GM12875 (cell line): ENCODE measurements at regions not wholly inside any gene's neighbourhood (a gene's known extent, or its start where the extent isn't known, plus 50 kb on each side); places are given as distances from the start of the nearest gene placed in this dataset.

ENCODE experiments used
- H3K4me3 ChIP-seq: one replicate; pipeline ENCODE4 v1.5.1; 2011; ENCODE audit warnings: low read depth, low read length, control low read depth
- TF ChIP-seq, protein P1 (sequence below): IDR thresholded peaks from 2 replicates; pipeline ENCODE4 v1.5.1; 2011; ENCODE audit warnings: low read depth, mild to moderate bottlenecking, control low read depth, inconsistent platforms, low read length, moderate library complexity, borderline replicate concordance; ENCODE audit not compliant: insufficient read depth

DNA sequence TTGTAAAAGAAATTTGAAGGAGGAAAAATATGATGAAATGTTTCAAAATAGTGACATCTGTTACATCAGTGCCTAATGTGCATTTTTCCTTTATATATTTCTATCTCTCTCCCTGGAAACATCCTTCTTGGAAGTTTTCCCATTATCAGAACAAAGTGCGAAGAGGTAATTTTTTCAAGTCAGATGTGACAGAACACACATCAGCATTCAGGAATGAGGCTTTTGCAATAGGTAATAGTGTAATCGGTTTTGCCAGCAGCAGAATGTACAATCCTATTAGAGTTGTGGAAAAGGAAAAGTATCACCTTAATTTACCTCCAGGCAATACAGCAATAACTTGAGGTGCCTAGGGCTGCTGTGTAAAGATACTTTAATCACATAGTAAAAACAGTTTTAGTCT is 275.8 kb downstream of the FAT3 start:
- TF ChIP-seq, protein P1, sequence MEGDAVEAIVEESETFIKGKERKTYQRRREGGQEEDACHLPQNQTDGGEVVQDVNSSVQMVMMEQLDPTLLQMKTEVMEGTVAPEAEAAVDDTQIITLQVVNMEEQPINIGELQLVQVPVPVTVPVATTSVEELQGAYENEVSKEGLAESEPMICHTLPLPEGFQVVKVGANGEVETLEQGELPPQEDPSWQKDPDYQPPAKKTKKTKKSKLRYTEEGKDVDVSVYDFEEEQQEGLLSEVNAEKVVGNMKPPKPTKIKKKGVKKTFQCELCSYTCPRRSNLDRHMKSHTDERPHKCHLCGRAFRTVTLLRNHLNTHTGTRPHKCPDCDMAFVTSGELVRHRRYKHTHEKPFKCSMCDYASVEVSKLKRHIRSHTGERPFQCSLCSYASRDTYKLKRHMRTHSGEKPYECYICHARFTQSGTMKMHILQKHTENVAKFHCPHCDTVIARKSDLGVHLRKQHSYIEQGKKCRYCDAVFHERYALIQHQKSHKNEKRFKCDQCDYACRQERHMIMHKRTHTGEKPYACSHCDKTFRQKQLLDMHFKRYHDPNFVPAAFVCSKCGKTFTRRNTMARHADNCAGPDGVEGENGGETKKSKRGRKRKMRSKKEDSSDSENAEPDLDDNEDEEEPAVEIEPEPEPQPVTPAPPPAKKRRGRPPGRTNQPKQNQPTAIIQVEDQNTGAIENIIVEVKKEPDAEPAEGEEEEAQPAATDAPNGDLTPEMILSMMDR, result no peak
- no peak overlapping the region for H3K4me3 ChIP-seq

- TF ChIP-seq, protein P1, result no peak
- no peak overlapping the region for H3K4me3 ChIP-seq
Measured at GRCh38 chr11:92501066-92501739, 276.6 kb downstream of the FAT3 start.

DNA sequence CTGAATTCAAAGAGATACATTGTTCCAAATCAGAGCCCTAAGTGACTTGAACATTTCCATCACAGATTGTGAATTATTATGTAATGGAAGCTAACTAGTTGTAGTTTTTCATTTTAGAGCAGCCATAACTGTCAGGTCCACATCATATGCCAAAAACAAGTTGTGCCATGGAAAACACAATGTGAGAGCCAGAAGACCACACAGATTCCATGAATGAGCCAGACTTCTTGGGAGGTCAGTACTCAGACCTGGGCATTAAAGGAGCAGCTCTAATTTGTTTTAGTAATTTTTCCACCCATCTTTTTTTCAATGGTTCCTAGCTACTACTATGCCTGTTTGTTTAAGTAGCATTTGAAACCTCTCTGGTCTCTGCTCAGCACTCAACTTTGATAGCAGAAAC is 279.4 kb downstream of the FAT3 start:
- H3K4me3 ChIP-seq, result no peak overlapping the region
- TF ChIP-seq, protein P1, result no peak

DNA sequence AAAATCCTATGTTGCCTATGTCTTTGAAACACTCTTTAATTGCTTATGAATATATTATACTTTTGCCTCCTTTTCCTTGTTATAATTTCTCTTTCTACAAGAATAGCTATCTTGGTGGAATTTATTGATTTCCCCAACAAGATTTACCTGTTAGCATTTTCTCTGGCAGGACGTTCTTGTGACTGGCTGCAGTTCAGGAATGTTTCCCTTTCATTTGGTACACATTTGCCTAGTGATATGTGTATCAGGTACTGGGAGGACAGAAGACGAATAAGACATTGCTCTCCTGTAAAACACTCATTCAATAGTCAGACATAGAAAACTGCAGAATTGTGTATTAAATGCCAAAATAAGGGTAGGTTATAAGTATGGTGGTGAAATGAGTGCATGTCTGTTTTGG is 279.9 kb downstream of the FAT3 start:
- no peak overlapping the region for H3K4me3 ChIP-seq
- TF ChIP-seq, protein P1, result no peak

GRCh38 chr11:92505689-92506088 is 281.1 kb downstream of the FAT3 start:
- H3K4me3 ChIP-seq, result no peak overlapping the region
- TF ChIP-seq, protein P1, result no peak

- TF ChIP-seq, protein P1, result no peak
Measured at GRCh38 chr11:92506809-92507336, 282.3 kb downstream of the FAT3 start.

GRCh38 chr11:92510591-92510990 is 286.0 kb downstream of the FAT3 start:
- H3K4me3 ChIP-seq, result no peak overlapping the region
- TF ChIP-seq, protein P1, result no peak

More at GRCh38 chr11:92506809-92507336, 282.3 kb downstream of the FAT3 start:
- H3K4me3 ChIP-seq, result no peak overlapping the region
